Osteoblast (primary cell): ENCODE measurements at regions not wholly inside any gene's neighbourhood (a gene's known extent, or its start where the extent isn't known, plus 50 kb on each side); places are given as distances from the start of the nearest gene placed in this dataset.

Source experiments
- DNase-seq: peaks from one replicate; pipeline ENCODE4 v3.0.0; 2011; ENCODE audit warnings: low spot score, mixed read lengths; ENCODE audit not compliant: insufficient read length; ENCODE audit errors: missing footprints
- H2AFZ ChIP-seq: 2 replicates; pipeline ENCODE4 v1.6.0; 2011; ENCODE audit warnings: mild to moderate bottlenecking, low read length
- H3K27ac ChIP-seq: 2 replicates; pipeline ENCODE4 v1.5.1; 2011; ENCODE audit warnings: mild to moderate bottlenecking, low read depth, low read length, moderate library complexity
- H3K27me3 ChIP-seq: 2 replicates; pipeline ENCODE4 v1.6.0; 2012; ENCODE audit warnings: mild to moderate bottlenecking, control low read depth, inconsistent platforms, low read length, moderate library complexity; ENCODE audit not compliant: insufficient read depth
- H3K36me3 ChIP-seq: 2 replicates; pipeline ENCODE4 v1.5.1; 2011; ENCODE audit warnings: mild to moderate bottlenecking, low read length, control low read depth, moderate library complexity; ENCODE audit not compliant: insufficient read depth
- H3K4me1 ChIP-seq: 2 replicates; pipeline ENCODE4 v1.5.1; 2011; ENCODE audit warnings: mild to moderate bottlenecking, low read length, control low read depth, moderate library complexity; ENCODE audit not compliant: insufficient read depth
- H3K4me2 ChIP-seq: 2 replicates; pipeline ENCODE4 v1.6.0; 2011; ENCODE audit warnings: mild to moderate bottlenecking, low read length; ENCODE audit not compliant: insufficient read depth
- H3K4me3 ChIP-seq: fragments of 200-600 bp; sonication (generic); 3 replicates; pipeline ENCODE4 v1.5.1; 2012; ENCODE audit warnings: mild to moderate bottlenecking, low read length, inconsistent platforms; ENCODE audit not compliant: insufficient read depth
- H3K79me2 ChIP-seq: 2 replicates; pipeline ENCODE4 v1.6.0; 2012; ENCODE audit warnings: mild to moderate bottlenecking, low read length, control low read depth, inconsistent platforms; ENCODE audit not compliant: insufficient read depth
- H3K9me3 ChIP-seq: 2 replicates; pipeline ENCODE4 v1.5.1; 2011; ENCODE audit warnings: low read depth, low read length, control low read depth
- H4K20me1 ChIP-seq: 2 replicates; pipeline ENCODE4 v1.6.0; 2012; ENCODE audit warnings: mild to moderate bottlenecking, low read length, control low read depth; ENCODE audit not compliant: insufficient read depth
- TF ChIP-seq, protein P1 (sequence below): IDR thresholded peaks from 2 replicates; pipeline ENCODE4 v1.5.1; 2011; ENCODE audit warnings: mild to moderate bottlenecking, low read depth, low read length, moderate library complexity; ENCODE audit errors: extremely low read depth

DNA sequence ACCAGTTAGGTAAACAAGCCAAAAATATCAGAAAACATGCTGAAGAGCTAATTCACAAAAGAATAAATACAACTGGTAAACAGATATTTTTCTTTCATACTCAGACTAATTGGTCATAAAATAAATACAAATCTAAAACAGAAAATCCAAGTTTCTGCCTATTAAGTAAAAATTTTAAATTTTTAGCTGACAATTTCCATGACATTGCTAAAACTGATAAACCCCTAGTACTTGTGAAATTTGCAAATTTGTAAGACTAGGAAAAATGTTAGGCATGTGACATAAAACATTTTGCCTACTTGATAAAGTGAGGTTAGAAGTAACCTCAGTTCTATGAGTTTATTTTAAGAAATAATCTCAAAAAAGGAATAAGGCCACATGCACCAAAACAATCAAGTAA is 356.1 kb downstream of the LRATD1 start:
- Histone ChIP-seq H3K4me1 (no peaks in the 10 kb centered on the region), H3K36me3 (no peaks in the 10 kb centered on the region), H3K27me3 (no peaks in the 10 kb centered on the region), H3K4me2 (no peak overlapping the region), H3K27ac (no peak overlapping the region), H3K79me2 (no peaks in the 10 kb centered on the region), H4K20me1 (no peaks in the 10 kb centered on the region), H3K4me3 (no peak overlapping the region), H3K9me3 (no peaks in the 10 kb centered on the region), H2AFZ (no peak overlapping the region)
- TF ChIP-seq, protein P1, sequence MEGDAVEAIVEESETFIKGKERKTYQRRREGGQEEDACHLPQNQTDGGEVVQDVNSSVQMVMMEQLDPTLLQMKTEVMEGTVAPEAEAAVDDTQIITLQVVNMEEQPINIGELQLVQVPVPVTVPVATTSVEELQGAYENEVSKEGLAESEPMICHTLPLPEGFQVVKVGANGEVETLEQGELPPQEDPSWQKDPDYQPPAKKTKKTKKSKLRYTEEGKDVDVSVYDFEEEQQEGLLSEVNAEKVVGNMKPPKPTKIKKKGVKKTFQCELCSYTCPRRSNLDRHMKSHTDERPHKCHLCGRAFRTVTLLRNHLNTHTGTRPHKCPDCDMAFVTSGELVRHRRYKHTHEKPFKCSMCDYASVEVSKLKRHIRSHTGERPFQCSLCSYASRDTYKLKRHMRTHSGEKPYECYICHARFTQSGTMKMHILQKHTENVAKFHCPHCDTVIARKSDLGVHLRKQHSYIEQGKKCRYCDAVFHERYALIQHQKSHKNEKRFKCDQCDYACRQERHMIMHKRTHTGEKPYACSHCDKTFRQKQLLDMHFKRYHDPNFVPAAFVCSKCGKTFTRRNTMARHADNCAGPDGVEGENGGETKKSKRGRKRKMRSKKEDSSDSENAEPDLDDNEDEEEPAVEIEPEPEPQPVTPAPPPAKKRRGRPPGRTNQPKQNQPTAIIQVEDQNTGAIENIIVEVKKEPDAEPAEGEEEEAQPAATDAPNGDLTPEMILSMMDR, result no peak
- no peak for DNase-seq

DNA sequence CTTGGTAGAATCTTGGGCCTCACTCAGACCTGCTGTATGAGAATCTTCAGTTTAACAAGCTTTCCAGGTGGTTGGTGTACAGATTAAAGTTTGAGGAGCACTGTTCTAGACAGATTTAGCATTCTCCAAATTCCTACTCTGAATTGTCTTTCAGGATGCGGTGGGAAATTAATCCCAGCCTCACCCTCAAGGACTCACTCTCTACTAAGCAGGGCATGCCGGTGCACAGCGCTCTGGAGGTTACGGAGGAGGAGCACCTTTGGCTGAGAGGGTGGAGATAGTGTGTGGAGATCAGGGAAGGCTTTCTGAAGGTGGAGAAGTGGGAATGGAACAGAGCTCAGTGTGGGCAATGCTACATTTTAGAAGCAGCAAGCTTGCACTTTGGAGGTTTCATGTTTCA is 359.2 kb downstream of the LRATD1 start:
- Histone ChIP-seq H3K36me3 (no peaks in the 10 kb centered on the region), H3K27ac (no peak overlapping the region), H3K4me1 (no peaks in the 10 kb centered on the region), H3K4me2 (no peak overlapping the region), H3K9me3 (no peaks in the 10 kb centered on the region), H3K4me3 (no peak overlapping the region), H2AFZ (no peak overlapping the region), H3K27me3 (no peaks in the 10 kb centered on the region), H3K79me2 (no peaks in the 10 kb centered on the region), H4K20me1 (no peaks in the 10 kb centered on the region)
- TF ChIP-seq, protein P1, result no peak
- DNase-seq, result no peak

DNA sequence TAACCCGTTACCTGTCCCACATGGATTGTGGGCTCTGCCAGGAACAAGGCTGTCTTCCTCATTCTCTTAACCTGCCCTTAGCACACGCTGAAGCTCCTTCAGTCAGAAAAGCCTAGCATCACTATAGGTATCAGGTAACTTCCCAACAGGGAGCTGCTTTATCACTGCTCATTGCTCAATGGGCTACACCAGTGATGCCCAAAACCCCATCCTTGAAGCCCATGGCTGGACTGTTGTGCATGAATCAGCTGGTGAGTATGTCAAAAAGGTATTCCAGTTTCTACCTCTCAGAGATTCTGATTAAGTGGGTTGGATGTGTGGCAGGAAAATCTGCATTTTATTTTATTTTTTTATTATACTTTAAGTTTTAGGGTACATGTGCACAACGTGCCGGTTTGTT is 362.2 kb downstream of the LRATD1 start:
- TF ChIP-seq, protein P1, result no peak
- no peaks in the 10 kb centered on the region for H3K79me2 ChIP-seq
- no peaks in the 10 kb centered on the region for H4K20me1 ChIP-seq
- DNase-seq, result no peak
- H3K4me2 ChIP-seq, result no peak overlapping the region
- no peak overlapping the region for H2AFZ ChIP-seq
- no peaks in the 10 kb centered on the region for H3K4me1 ChIP-seq
- H3K36me3 ChIP-seq, result no peaks in the 10 kb centered on the region
- H3K4me3 ChIP-seq, result no peak overlapping the region
- no peaks in the 10 kb centered on the region for H3K27me3 ChIP-seq
- H3K9me3 ChIP-seq, result no peaks in the 10 kb centered on the region
- H3K27ac ChIP-seq, result no peak overlapping the region

DNA sequence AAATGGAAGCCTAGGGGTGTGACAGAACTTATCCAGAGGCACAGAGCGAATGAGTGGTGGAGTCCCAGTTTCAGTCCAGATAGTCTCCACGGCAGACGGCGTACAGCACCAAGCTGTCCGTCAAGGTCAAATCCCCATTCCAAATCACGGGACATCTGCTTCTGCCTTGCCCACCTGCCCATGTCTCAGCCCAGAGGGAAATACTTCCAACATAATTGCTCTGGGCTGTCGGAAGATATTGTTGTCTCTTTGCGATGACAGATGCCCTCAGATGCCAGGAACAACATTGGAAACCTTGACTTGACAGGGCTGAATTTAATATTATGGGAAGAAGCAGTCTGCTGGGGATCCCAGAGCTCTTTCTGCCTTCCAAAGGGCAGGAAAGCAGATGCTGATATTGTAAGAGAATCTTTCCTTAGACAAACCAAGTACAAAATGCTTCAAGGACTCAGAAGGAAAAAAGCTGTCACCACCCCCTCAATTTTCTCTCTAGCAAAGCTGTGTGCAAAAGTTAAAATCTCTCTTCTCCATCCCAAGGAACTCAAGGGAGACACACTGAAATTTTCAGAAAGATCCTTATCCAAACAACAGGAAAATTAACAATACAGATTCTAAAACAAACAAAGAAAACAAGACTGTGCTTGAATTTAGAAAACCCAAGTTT is 364.0 kb downstream of the LRATD1 start:
- Histone ChIP-seq H4K20me1 (no peaks in the 10 kb centered on the region), H2AFZ (no peak overlapping the region), H3K79me2 (no peaks in the 10 kb centered on the region), H3K4me3 (no peak overlapping the region), H3K4me2 (no peak overlapping the region), H3K27me3 (no peaks in the 10 kb centered on the region), H3K27ac (no peak overlapping the region), H3K9me3 (no peaks in the 10 kb centered on the region), H3K4me1 (no peaks in the 10 kb centered on the region), H3K36me3 (no peaks in the 10 kb centered on the region)
- no peak for DNase-seq
- TF ChIP-seq, protein P1, result no peak
